DMS114 treated with DMSO at 0.1 percent for 48 hours (cell line): ENCODE measurements at regions not wholly inside any gene's neighbourhood (a gene's known extent, or its start where the extent isn't known, plus 50 kb on each side); places are given as distances from the start of the nearest gene placed in this dataset.

Source experiments
- DNase-seq: peaks from one replicate; lab custom pipeline; 2025; ENCODE audit not compliant: unreplicated experiment; lab: John Stamatoyannopoulos, UW

DNA sequence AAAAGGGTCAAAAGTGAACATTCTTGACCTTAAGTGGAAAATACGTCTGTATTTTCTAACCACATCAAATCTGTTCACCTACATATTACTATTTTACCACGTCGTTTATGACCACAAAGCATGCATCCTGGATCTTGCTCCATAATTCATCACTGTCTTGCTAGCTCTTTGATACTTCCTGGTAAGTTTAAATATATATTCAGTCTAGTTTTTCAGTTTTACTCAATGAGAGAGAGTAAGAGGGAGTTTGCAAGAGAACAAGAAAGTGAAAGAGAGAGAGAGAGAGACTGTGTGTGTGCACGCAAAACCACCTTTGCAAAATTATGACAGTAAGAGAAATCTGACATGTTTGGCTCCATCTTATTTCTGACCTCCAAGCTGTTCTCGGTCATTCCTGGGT, 173.7 kb upstream of the GALNTL6 start:
- no peak for DNase-seq

DNA sequence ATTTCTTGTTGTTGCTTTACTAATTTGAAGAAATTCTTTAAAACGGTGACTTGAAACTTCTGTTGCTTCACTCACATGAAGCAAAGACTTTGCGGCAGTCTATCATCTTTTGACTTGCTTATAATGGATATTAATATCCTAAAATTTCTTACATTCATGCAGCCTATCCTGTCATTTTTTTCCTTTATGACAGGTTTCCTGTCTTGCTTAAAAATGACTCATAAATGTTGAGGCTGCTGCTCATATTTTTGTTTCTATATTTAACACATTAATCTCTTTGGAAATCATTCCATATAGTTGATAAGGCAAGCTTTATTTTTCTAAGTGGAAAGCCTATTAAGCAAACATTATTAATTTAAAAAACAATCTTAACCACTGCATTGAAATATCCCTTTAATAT, 176.6 kb upstream of the GALNTL6 start:
- DNase-seq, result no peak

DNA sequence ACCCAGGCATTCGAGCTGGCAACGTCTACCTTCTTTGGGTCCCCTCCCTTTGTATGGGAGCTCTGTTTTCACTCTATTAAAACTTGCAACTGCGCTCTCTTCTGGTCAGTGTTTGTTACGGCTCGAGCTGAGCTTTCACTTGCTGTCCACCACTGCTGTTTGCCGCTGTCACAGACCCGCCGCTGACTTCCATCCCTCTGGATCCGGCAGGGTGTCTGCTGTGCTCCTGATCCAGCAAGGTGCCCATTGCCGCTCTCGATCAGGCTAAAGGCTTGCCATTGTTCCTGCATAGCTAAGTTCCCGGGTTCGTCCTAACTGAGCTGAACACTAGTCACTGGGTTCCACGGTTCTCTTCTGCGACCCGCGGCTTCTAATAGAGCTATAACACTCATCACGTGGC, 183.5 kb upstream of the GALNTL6 start:
- no peak for DNase-seq

GRCh38 chr4:171629182-171629581, 184.0 kb upstream of the GALNTL6 start:
- DNase-seq, result no peak

- DNase-seq, result no peak
Measured at GRCh38 chr4:171626554-171626953, 186.7 kb upstream of the GALNTL6 start.

GRCh38 chr4:171622729-171623128, 190.5 kb upstream of the GALNTL6 start:
- no peak for DNase-seq

DNA sequence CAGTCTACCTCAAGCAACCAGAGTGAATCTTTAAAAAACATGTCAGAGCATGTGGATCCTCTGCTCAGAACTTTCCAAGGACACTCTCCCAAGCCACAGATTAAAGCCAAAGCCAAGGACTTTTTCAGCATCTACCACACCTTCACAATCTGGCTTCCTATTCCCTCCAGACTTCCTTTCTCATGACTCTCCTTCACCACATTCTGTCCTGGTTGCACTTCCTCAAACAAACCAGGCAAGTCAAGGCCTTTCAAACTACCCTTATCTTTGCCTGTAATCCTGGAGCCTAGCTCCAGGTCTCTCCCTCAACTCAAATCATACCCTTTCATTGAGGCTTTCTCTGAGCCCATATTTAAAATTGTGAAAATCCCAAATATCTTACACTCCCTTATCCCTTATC, 191.6 kb upstream of the GALNTL6 start:
- DNase-seq, result no peak

- DNase-seq, result no peak
Measured at GRCh38 chr4:171612907-171613306, 200.3 kb upstream of the GALNTL6 start.

DNA sequence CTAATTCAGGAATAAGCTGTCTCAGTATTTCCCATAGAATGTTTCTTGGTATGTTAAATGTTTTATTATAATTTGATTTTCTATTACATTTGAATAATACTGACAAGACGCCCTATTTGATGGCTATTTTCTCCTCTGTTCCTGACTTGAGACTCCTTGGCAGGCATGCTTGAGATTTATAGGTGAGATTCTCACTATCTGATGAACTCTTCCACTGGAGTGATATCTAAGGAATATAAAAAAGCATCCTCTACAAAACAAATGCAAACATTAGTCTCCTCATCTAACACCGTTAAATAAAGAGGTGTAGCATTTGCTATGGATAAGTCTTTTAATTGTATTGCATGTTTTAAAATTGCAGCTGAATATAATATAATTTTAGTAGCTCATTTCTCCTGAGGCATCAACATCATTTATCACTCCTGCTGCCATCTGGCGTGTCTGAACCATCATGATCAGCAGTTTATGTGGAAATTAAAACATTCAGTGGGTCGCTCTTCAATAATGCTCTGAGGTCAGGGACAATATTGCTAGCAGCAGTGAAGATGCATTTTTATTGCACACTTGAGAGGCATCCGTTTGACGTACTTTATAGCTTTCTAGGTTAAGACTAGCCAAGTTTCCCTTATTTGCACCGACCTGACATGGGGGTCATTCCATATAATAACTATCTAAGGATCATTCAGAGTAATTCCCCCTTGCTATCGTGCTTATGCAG, 210.4 kb upstream of the GALNTL6 start:
- no peak for DNase-seq

GRCh38 chr4:171601091-171601490, 212.1 kb upstream of the GALNTL6 start:
- DNase-seq, result no peak

DNA sequence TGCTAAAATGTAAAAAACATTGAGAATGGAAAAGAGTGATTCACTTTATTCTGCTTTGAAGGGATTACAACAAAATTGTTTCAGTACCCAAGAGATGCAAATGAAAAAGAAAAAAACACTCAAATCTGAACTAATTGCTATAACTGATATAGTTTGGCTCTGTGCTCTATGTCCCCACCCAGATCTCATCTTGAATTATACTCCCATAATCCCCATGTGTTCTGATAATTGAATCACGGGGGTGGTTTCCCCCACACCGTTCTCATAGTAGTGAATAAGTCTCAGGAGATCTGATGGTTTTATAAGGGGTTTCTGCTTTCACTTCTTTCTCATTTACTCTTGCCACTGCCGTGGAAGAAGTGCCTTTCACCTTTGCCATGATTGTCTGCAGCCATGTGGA, 213.6 kb upstream of the GALNTL6 start:
- DNase-seq, result no peak

DNA sequence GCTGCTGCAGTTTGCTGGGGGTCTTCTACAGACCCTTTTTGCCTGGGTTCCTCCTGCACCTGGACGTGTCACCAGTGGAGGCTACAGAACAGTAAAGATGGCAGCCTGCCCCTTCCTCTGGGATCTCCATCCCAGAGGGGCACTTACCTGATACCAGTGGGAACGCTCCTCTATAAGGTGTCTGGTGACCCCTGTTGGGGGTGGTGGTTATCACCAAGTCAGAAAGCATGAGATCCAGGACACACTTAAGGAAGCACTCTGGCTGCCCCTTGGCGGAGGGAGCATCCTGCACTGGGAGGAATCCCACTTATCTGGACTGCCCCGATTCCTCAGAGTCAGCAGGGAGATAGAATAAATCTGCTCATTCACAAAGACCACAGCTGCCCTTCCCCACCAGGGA, 218.9 kb upstream of the GALNTL6 start:
- DNase-seq, result no peak

DNA sequence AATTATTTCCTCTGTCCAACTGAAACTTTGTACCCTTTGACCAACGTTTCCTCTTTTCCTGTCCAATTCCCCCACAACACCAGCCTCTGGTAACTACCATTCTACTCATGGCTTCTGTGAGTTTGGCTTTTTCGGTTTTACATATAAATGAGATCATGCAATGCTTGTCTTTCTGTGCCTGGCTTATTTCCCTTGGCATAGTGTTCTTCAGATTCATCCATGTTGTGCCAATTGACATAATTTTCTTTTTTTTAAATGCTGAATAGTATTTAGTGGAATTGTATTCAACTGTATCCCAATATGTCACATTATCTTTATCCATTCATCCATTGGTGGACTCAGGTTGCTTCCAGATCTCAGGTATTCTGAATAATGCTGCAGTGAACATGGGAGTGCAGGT, 222.5 kb upstream of the GALNTL6 start:
- no peak for DNase-seq

DNA sequence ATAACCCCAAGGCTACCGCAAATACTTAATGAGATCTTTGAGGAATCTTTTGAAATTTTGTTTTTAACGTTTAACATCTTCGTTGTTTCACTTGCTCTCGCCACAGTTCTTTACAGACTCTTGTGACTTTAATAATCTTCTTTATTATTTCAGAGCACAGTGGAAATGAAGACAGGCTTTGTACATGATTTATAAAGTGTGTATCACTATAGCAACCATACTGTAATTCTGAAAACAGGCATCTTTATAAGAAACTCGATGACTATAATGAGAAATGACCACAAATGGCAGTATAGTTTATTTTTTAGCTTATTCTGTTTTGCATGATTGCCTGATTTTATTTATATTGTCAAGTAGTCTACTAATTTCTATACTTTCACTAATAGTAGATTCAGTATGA, 224.4 kb upstream of the GALNTL6 start:
- no peak for DNase-seq

DNA sequence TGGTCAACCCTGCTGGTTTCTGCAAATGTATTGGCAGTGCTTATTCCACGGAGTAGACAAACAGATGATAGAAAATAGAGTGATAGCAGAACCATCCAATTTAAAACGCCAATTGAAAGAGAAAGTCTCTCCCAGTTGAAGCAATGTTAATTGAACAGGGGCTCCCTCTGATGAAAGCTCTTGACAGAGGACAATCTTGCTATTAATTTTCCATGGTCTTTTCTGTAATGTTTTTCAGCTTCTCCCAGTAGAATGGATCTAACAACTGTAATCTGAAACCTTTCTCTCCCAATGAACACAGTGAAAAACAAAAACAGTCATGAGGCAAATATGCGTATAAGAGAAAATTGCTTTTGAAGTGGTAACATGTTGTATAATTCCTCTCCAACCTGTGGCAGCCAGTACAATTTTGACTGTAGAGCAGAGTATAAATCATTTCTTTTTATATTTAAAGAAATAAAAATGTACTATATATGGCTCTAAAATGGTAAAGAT, 225.1 kb upstream of the GALNTL6 start:
- DNase-seq, result no peak

DNA sequence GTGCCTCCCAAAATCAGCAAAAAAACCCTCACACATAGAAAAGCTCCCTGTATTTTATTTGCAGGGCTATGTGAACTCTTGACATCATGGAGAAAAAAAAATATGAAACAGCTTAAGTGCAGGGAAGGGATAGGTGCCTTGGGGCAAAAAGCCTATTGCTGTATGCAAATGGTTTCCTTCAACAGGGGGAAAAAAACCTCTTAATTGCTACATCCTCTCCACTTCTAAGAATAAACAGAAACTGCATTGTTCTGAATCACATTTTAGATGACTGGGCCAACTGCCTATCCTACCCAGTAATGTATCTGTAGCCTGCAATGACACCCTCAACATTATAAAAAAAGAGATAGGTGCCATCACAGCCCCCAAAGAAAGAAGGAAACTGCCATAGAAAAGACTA, 229.4 kb upstream of the GALNTL6 start:
- DNase-seq, result no peak

DNA sequence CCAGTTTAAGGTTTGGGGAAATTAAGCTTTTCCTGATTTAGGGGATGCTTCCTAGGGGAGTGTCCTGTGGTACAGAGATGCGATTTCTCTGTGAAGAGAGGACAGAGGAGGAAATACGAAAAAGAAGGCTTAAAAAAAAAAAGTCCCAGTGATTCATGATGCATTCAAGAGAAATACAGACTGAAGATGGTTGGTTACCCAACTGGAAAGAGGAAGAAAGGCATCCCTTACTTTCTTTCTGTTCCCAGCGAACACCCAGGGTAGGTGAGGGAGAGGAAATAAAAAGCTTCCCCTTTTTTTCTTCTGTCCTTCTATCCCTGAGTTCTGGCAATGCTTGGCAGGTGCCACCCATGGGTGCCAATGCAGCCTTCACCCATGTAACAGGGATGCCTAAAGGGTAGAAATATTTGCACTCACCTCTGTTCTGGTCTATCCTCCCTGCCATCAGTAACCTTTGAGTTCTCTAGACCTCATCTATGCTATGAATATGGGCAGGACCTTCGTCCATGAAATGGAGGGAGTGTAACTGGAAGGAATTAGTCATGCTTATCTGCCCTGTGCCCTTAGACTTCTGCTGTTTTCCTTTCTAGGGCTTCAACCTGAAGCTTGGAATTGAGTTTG, 230.1 kb upstream of the GALNTL6 start:
- DNase-seq, result no peak

DNA sequence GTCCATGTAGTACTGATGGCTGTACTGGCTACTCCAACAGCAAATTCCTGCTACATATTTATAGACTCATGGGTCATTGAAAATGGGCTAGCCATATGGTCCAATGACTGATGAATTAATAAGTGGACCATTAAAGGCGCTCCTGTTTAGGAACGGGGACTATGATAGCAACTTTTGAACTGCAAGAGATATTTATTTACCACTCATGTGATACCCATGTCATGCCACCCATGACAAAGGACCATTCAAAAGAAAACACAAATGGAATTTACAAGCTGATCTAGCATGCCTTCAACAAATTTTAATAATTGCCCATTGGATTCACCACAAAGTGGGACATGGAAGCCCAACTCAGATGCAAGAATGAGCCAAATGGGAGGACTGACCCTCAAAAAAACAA, 240.0 kb upstream of the GALNTL6 start:
- no peak for DNase-seq

GRCh38 chr4:171565130-171565788, 247.9 kb upstream of the GALNTL6 start:
- DNase-seq, result no peak

- no peak for DNase-seq
Measured at GRCh38 chr4:171561419-171561818, 251.8 kb upstream of the GALNTL6 start.

DNA sequence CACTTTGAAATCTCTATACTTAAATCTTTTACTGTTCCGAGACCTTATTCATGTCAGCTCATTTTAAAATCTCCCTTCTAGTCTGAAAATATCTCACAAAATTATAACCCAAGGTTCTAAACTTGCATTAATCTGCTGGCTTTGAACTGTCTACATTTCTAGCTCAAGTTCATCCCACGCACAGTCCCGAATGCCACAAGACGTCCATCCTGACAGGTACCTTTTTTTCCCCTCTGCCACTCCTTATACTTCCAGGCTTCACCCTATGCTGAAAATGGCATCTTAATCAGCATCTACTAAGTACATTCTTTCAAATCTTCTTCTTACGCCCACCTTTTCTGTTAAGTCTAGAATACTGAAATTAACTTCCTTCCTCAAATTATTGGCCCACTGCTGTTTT, 259.2 kb upstream of the GALNTL6 start:
- DNase-seq, result no peak

GRCh38 chr4:171542640-171543039, 270.6 kb upstream of the GALNTL6 start:
- no peak for DNase-seq
